Activated CD4-positive, alpha-beta memory T cell treated with anti-CD3 and anti-CD28 coated beads for 36 hours (primary cell): ENCODE measurements at regions not wholly inside any gene's neighbourhood (a gene's known extent, or its start where the extent isn't known, plus 50 kb on each side); places are given as distances from the start of the nearest gene placed in this dataset.
A peak's percentile ranks its signal among the peaks of the same experiment; 100 is the strongest.
"Not testable (repeated sequence)": the region's sequence is repeated elsewhere in the genome, so short reads cannot be mapped to it uniquely, and the experiment has no call there.

ENCODE experiments used
- CTCF ChIA-PET: fragments of 350-600 bp; sonication (Branson Sonifier 250); formaldehyde crosslinking; loops from one replicate; lab custom pipeline; 2021; ENCODE audit warnings: antibody characterized with exemption, inconsistent platforms; lab: Charles Lee
- POLR2A ChIA-PET: fragments of 350-600 bp; sonication (Branson Sonifier 250); formaldehyde crosslinking; loops from one replicate; lab custom pipeline; 2021; ENCODE audit warnings: antibody characterized with exemption; lab: Charles Lee
- DNase-seq: peaks from one replicate; pipeline ENCODE4 v3.0.0-alpha.2; 2020
- H3K27ac Mint-ChIP-seq: one replicate; pipeline ENCODE4 v1.8.0; 2021; ENCODE audit warnings: mixed read lengths
- H3K27me3 Mint-ChIP-seq: one replicate; pipeline ENCODE4 v1.8.0; 2021; ENCODE audit warnings: mixed read lengths
- H3K36me3 Mint-ChIP-seq: one replicate; pipeline ENCODE4 v1.8.0; 2021; ENCODE audit warnings: mixed read lengths
- H3K4me1 Mint-ChIP-seq: one replicate; pipeline ENCODE4 v1.8.0; 2021; ENCODE audit warnings: low read depth, mixed read lengths
- H3K4me3 Mint-ChIP-seq: one replicate; pipeline ENCODE4 v1.8.0; 2021; ENCODE audit warnings: mild to moderate bottlenecking, mixed read lengths
- H3K9me3 Mint-ChIP-seq: one replicate; pipeline ENCODE4 v1.8.0; 2021; ENCODE audit warnings: mixed read lengths
- intact Hi-C: fragments of 100-400 bp; cut with micrococcal nuclease; formaldehyde crosslinking; loops from one replicate; pipeline ENCODE4 v1.15.1; 2023

- POLR2A ChIA-PET, CTCF ChIA-PET, H3K36me3 Mint-ChIP-seq, H3K4me3 Mint-ChIP-seq, H3K27me3 Mint-ChIP-seq, H3K9me3 Mint-ChIP-seq, DNase-seq, H3K4me1 Mint-ChIP-seq, intact Hi-C loops, H3K27ac Mint-ChIP-seq: not testable (repeated sequence)
Observed at GRCh38 chrX:10469-11458, 270.4 kb upstream of the PLCXD1 start.

- H3K4me3 Mint-ChIP-seq, H3K9me3 Mint-ChIP-seq, H3K4me1 Mint-ChIP-seq, H3K27ac Mint-ChIP-seq, POLR2A ChIA-PET, H3K36me3 Mint-ChIP-seq, CTCF ChIA-PET, H3K27me3 Mint-ChIP-seq, intact Hi-C loops, DNase-seq: not testable (repeated sequence)
Observed at GRCh38 chrX:13821-14443, 267.2 kb upstream of the PLCXD1 start.

GRCh38 chrX:14452-14851 lies 266.7 kb upstream of the PLCXD1 start:
- POLR2A ChIA-PET, H3K36me3 Mint-ChIP-seq, H3K27me3 Mint-ChIP-seq, CTCF ChIA-PET, H3K4me3 Mint-ChIP-seq, H3K4me1 Mint-ChIP-seq, DNase-seq, intact Hi-C loops, H3K27ac Mint-ChIP-seq, H3K9me3 Mint-ChIP-seq: not testable (repeated sequence)

- POLR2A ChIA-PET, intact Hi-C loops, H3K4me3 Mint-ChIP-seq, H3K27ac Mint-ChIP-seq, CTCF ChIA-PET, H3K36me3 Mint-ChIP-seq, H3K27me3 Mint-ChIP-seq, H3K4me1 Mint-ChIP-seq, H3K9me3 Mint-ChIP-seq: not testable (repeated sequence)
- peak; percentile 78 for DNase-seq
Observed at GRCh38 chrX:18768-19454, 262.3 kb upstream of the PLCXD1 start.

- POLR2A ChIA-PET, H3K9me3 Mint-ChIP-seq, H3K4me3 Mint-ChIP-seq, H3K27ac Mint-ChIP-seq, H3K36me3 Mint-ChIP-seq, DNase-seq, CTCF ChIA-PET, H3K4me1 Mint-ChIP-seq, intact Hi-C loops, H3K27me3 Mint-ChIP-seq: not testable (repeated sequence)
Observed at GRCh38 chrX:19455-19827, 261.7 kb upstream of the PLCXD1 start.

- Mint-ChIP-seq H3K27ac (peak overlapping the region; percentile 38), H3K27me3 (no peaks in the 10 kb centered on the region), H3K36me3 (no peaks in the 10 kb centered on the region), H3K9me3 (no peaks in the 10 kb centered on the region), H3K4me3 (peak overlapping the region; percentile 82), H3K4me1 (no peaks in the 10 kb centered on the region)
- CTCF ChIA-PET = no interaction called here
- intact Hi-C loops = no loop called here
- peak; percentile 22 for DNase-seq
- POLR2A ChIA-PET = no interaction called here
Observed at GRCh38 chrX:19912-20571, 261.1 kb upstream of the PLCXD1 start.

- DNase-seq, CTCF ChIA-PET, H3K36me3 Mint-ChIP-seq, H3K27me3 Mint-ChIP-seq, intact Hi-C loops, H3K27ac Mint-ChIP-seq, POLR2A ChIA-PET, H3K4me1 Mint-ChIP-seq, H3K4me3 Mint-ChIP-seq, H3K9me3 Mint-ChIP-seq: not testable (repeated sequence)
Observed at GRCh38 chrX:24139-24538, 257.0 kb upstream of the PLCXD1 start.
